ENCODE measurements at regions not wholly inside any gene's neighbourhood (a gene's known extent, or its start where the extent isn't known, plus 50 kb on each side); places are given as distances from the start of the nearest gene placed in this dataset.

DNA sequence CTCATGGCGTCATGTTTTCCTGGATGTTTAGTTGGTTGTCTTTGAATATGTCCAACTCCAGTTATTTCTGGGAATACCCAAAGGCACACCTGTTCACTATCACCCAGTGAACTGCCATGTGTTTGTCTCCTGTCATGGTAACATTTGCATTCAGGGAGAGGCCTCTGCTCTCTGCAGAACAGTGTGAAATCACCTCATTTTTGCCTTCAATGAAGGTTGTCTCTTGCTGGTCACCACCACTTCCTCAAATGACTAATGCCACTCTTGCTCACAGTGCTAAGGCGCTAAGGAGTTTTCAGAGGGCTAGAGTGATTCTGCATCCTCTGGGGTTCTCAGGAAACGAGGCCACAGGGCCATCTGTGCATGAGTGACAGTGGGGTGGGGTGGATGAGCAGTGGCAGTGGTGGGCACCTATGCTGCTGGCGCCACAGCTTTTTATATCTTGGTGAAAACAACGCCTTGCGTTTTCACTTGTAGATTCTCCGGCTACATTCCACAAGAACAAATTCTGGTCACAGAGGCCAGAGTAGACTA is 60.0 kb upstream of the ATP5PO start (continued):
- TF ChIP-seq HEYL (CRISPR knock-in tag; IDR thresholded peaks at IDR 0.05) (no peak), RCOR1 (IDR thresholded peaks at IDR 0.05; ENCODE audit: low read depth, low read length) (no peak), HOXB13 (CRISPR knock-in tag; IDR thresholded peaks at IDR 0.05; ENCODE audit: low read depth) (no peak), NPAS2 (CRISPR knock-in tag; IDR thresholded peaks at IDR 0.05; ENCODE audit: borderline replicate concordance) (no peak)
- TF ChIP-seq, protein P1, sequence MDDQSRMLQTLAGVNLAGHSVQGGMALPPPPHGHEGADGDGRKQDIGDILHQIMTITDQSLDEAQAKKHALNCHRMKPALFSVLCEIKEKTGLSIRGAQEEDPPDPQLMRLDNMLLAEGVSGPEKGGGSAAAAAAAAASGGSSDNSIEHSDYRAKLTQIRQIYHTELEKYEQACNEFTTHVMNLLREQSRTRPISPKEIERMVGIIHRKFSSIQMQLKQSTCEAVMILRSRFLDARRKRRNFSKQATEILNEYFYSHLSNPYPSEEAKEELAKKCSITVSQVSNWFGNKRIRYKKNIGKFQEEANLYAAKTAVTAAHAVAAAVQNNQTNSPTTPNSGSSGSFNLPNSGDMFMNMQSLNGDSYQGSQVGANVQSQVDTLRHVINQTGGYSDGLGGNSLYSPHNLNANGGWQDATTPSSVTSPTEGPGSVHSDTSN (IDR thresholded peaks at IDR 0.05), result no peak
- TF ChIP-seq, protein P2, sequence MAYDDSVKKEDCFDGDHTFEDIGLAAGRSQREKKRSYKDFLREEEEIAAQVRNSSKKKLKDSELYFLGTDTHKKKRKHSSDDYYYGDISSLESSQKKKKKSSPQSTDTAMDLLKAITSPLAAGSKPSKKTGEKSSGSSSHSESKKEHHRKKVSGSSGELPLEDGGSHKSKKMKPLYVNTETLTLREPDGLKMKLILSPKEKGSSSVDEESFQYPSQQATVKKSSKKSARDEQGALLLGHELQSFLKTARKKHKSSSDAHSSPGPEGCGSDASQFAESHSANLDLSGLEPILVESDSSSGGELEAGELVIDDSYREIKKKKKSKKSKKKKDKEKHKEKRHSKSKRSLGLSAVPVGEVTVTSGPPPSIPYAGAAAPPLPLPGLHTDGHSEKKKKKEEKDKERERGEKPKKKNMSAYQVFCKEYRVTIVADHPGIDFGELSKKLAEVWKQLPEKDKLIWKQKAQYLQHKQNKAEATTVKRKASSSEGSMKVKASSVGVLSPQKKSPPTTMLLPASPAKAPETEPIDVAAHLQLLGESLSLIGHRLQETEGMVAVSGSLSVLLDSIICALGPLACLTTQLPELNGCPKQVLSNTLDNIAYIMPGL (CRISPR knock-in tag; IDR thresholded peaks at IDR 0.05; ENCODE audit: borderline replicate concordance), result no peak
- TF ChIP-seq, protein P3, sequence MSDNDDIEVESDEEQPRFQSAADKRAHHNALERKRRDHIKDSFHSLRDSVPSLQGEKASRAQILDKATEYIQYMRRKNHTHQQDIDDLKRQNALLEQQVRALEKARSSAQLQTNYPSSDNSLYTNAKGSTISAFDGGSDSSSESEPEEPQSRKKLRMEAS (IDR thresholded peaks at IDR 0.05), result no peak

DNA sequence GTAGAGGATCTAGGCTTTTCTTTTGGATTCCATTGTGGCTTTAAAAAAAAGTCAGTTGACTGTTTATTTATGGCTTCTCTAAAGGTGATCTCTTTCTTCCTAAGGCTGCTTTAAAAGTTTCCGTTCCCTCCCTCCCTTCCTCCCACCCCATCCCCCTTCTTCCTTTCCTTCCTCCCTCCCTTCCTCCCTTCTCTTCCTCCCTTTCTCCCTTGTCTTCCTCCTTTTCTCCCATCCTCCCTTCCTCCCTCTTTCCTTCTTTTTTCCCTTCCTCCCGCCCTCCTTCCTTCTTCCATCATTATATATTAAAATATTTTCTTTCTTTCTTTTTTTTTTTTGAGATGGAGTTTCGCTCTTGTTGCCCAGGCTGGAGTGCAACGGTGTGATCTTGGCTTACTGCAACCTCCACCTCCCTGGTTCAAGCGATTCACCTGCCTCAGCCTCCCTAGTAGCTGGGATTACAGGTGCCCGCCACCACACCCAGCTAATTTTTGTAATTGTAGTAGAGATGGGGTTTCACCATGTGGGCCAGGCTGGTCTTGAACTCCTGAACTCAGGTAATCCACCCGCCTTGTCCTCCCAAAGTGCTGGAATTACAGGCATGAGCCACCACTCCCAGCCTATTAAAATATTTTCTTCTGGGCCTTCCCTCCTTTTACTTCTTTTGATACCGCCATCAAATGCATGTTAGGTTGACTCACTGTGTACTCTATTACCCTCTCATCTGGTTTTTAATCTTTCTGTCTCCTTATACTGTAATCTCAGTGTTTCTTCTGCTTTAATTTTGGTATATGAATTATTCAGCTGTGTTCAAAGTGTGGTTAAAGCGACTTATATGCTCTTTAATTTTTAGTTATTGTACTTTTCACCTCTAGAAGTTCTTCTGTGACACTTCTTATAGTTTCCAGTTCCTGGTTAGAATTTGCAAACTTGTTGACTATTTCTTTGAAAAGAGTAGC is 59.2 kb upstream of the ATP5PO start:
- no peak for FAIRE-seq
- ChIA-PET POLR2A (no interaction called here), CTCF (interaction anchor here (4.2 kb wide), 1 partner anchor 51 kb away, joined by 20 read pairs; no protein-coding TSS in a partner anchor)
- no peak overlapping the region for H3K4me3 ChIP-seq
- DNase-seq (ENCODE audit: low read depth in 1 of 2, low spot score in 1 of 2), result no peak
- no peak overlapping the region; a peak in 1 of 6 replicates for H3K27ac ChIP-seq
- TF ChIP-seq EHF (CRISPR knock-in tag; IDR thresholded peaks at IDR 0.05) (no peak), EHMT2 (IDR thresholded peaks at IDR 0.05; ENCODE audit: low read depth) (no peak), CEBPB (IDR thresholded peaks at IDR 0.05) (no peak), RARB (CRISPR knock-in tag; IDR thresholded peaks at IDR 0.05) (no peak), TP53 (CRISPR knock-in tag; IDR thresholded peaks at IDR 0.05) (no peak), FOSL2 (IDR thresholded peaks at IDR 0.05) (no peak), FOSL2 (CRISPR knock-in tag; IDR thresholded peaks at IDR 0.05) (no peak), PHF8 (IDR thresholded peaks at IDR 0.05; ENCODE audit: borderline replicate concordance, low read depth) (no peak), MAZ (IDR thresholded peaks at IDR 0.05; ENCODE audit: borderline replicate concordance, low read depth, low read length) (no peak), HDAC2 (IDR thresholded peaks at IDR 0.05) (no peak), FOSB (CRISPR knock-in tag; IDR thresholded peaks at IDR 0.05) (no peak), SMC3 (IDR thresholded peaks at IDR 0.05) (no peak), RCOR1 (IDR thresholded peaks at IDR 0.05; ENCODE audit: low read depth, low read length) (no peak), ZNF302 (CRISPR knock-in tag; IDR thresholded peaks at IDR 0.05) (no peak), POLR2A (IDR thresholded peaks at IDR 0.05; ENCODE audit: low read length) (no peak), ESRRA (IDR thresholded peaks at IDR 0.05; ENCODE audit: borderline replicate concordance, low read length) (no peak), CHD2 (IDR thresholded peaks at IDR 0.05; ENCODE audit: low read length, partially characterized antibody) (no peak)
- TF ChIP-seq, protein P4, sequence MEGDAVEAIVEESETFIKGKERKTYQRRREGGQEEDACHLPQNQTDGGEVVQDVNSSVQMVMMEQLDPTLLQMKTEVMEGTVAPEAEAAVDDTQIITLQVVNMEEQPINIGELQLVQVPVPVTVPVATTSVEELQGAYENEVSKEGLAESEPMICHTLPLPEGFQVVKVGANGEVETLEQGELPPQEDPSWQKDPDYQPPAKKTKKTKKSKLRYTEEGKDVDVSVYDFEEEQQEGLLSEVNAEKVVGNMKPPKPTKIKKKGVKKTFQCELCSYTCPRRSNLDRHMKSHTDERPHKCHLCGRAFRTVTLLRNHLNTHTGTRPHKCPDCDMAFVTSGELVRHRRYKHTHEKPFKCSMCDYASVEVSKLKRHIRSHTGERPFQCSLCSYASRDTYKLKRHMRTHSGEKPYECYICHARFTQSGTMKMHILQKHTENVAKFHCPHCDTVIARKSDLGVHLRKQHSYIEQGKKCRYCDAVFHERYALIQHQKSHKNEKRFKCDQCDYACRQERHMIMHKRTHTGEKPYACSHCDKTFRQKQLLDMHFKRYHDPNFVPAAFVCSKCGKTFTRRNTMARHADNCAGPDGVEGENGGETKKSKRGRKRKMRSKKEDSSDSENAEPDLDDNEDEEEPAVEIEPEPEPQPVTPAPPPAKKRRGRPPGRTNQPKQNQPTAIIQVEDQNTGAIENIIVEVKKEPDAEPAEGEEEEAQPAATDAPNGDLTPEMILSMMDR (IDR thresholded peaks at IDR 0.05), result no peak
- TF ChIP-seq, protein P5, sequence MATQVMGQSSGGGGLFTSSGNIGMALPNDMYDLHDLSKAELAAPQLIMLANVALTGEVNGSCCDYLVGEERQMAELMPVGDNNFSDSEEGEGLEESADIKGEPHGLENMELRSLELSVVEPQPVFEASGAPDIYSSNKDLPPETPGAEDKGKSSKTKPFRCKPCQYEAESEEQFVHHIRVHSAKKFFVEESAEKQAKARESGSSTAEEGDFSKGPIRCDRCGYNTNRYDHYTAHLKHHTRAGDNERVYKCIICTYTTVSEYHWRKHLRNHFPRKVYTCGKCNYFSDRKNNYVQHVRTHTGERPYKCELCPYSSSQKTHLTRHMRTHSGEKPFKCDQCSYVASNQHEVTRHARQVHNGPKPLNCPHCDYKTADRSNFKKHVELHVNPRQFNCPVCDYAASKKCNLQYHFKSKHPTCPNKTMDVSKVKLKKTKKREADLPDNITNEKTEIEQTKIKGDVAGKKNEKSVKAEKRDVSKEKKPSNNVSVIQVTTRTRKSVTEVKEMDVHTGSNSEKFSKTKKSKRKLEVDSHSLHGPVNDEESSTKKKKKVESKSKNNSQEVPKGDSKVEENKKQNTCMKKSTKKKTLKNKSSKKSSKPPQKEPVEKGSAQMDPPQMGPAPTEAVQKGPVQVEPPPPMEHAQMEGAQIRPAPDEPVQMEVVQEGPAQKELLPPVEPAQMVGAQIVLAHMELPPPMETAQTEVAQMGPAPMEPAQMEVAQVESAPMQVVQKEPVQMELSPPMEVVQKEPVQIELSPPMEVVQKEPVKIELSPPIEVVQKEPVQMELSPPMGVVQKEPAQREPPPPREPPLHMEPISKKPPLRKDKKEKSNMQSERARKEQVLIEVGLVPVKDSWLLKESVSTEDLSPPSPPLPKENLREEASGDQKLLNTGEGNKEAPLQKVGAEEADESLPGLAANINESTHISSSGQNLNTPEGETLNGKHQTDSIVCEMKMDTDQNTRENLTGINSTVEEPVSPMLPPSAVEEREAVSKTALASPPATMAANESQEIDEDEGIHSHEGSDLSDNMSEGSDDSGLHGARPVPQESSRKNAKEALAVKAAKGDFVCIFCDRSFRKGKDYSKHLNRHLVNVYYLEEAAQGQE (IDR thresholded peaks at IDR 0.05), result no peak
- H3K9me3 ChIP-seq, result no peaks in the 10 kb centered on the region
- 85% methylated on average over 9 of the region's 9 CpGs for WGBS (ENCODE audit: missing lambda C conversion rate)
- no peak for ATAC-seq
- no peak overlapping the region for H3K4me2 ChIP-seq
- peaks cover 35% of the 10 kb centered on the region for H3K4me1 ChIP-seq
